ENCODE measurements at regions not wholly inside any gene's neighbourhood (a gene's known extent, or its start where the extent isn't known, plus 50 kb on each side); places are given as distances from the start of the nearest gene placed in this dataset.

DNA sequence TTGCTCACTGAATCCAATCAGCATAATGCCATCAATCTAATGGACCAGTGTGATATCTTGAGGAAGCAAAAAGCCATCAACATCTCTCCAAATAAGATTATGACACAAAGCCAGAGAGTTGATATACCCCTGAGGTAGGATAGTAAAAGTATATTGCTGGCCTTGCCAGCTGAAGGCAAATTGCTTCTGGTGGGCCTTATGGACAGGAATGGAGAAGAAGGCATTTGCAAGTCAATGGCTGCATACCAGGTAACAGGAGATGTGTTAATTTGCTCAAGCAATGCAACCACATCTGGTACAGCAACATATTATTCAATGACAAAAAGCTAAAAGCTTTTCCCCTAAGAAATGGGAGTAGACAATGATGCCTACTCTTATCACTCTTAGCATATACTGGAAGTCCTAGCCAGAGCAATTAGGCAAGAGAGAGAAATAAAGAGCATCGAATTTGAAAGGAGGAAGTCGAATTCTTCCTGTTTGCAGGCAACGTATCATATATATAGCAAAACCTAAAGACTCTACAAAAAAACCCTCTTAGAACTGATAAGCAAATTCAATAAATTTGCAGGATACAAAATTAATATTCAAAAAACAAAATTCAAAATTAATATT lies 216.1 kb upstream of the RASA1 start:
- no peak for DNase-seq (ENCODE audit: low read depth)

- no peak for DNase-seq (ENCODE audit: low read depth)
Observed at GRCh38 chr5:87053146-87053545, 214.5 kb upstream of the RASA1 start.

GRCh38 chr5:87054821-87055220 lies 212.9 kb upstream of the RASA1 start:
- no peak for DNase-seq (ENCODE audit: low read depth)

- no peak for DNase-seq (ENCODE audit: low read depth)
Observed at GRCh38 chr5:87061046-87061445, 206.6 kb upstream of the RASA1 start.

DNA sequence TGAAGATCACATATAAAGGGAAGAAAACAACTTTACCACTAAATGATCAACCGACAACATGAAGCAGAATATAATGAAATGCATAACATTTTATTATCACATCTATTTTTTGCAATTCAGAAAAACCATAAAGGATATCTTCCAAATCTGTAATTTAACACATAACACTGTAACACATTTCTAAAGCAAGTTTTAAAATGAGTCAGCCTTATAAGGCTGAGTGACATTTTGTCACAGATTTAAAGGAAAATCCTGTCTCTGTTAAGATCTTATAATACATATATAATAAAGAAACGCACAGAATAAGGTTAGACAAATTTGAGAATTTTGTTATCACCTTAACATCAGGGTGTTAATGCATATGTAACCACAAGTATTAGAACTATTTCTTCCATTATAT lies 198.4 kb upstream of the RASA1 start:
- no peak for DNase-seq (ENCODE audit: low read depth)

DNA sequence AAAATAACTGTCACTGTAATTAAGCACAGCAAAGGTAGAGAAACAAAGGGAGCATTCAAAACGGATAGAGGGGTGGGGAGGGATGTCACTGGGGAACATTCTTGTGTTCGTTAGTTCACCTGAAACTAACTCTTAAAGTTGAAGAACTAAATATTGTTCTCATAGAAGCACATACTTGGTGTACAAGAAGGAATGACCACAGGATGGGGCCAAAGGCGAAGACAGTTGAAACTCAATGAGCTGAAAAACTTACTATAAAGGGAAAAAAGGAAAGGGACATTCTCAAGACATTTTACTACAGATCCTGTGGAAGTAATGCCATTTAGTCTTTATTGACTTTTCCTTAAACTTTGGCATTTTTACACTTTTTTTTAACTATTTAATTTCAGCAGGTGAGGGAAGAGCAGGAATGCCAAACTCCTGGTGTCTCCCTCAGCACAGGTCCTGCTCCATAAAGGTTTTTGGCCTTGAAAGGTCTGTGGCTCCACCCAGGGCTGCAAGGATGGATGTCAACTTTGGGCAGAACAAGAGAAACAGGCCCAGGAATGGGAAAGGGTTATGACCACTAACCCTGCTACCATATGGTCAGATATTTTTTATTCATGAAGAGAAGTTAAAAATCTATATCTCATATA lies 197.6 kb upstream of the RASA1 start:
- no peak for DNase-seq (ENCODE audit: low read depth)

GRCh38 chr5:87074072-87074471 lies 193.6 kb upstream of the RASA1 start:
- DNase-seq (ENCODE audit: low read depth): no peak

DNA sequence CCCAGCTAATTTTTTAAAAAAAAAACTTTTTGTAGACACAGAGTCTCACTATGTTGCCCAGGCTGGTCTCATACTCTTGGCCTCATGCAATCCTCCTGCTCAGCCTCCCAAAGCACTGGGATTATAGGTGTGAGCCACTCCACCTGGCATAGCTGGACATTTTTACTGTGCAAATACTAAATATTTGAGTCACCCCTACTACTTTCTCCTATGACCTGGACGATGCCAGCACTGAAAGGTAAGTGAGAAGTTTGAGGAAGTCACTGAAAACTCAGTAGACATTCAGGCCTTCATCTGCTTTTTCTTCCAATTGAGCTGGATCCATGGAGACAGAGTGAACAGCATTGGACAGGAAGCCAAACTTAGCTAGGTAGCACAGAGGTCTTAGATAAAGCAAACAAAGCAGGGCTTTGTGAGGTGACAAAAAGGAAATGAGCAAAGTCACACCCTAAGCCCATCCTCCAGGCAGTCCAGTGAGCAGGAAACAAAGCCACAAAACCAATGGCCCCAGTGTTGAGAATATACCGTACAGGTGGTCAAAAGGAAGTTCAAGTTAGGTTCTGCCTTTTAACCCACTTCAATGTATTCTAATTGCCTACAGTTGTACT lies 192.6 kb upstream of the RASA1 start:
- no peak for DNase-seq (ENCODE audit: low read depth)

DNA sequence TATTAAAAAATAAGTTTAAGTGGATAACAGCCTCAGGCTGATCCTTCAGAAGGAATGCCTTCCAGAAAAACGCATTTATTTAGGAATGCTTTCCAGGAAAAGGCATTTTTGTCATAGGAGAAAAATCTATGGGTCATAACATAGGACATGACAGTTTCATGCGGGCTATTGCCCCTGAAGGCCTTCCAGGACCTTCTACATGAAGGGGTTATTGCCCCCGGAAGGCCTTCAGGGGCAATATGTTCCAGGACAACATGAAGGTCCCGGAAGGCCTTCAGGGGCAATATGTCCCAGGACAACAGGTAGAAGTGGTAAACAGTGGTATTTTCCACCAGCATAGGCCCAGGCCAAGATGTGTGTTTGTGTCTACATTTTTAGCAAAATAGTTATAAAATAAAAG lies 191.3 kb upstream of the RASA1 start:
- no peak for DNase-seq (ENCODE audit: low read depth)

DNA sequence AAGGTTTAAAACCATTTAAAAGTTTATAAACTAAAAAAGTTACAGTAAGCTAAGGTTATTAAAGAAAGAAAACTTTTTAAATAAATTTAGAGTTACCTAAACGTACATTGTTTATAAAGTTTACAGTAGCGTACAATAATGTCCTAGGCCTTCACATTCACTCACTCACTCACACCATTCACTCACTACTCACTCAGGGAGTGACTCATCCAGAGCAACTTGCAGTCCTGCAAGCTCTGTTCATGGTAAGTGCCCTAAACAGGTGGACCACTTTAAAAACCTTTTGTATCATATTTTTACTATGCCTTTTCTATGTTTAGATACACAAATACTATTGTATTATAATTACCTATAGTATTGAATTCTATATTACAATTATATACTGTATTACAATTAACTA lies 190.8 kb upstream of the RASA1 start:
- DNase-seq (ENCODE audit: low read depth): no peak

DNA sequence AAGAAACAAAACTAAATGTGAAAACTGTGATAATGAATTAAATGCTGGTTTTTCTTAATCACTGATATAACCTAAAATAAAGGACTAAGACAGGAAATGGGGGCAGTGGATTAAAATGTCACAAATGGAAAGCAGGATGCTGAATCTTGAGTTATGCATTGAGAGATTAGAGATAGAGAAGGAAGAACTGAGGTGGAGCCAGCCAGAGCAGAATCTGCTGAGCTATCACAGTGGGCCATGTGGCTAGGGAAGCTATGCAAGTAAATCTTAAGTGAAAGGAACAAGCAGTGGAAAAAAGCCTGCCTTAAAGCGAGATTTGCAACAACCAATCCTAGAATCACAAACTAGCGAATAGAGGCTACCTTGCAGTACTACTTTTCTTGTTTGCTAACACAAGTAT lies 188.5 kb upstream of the RASA1 start:
- DNase-seq (ENCODE audit: low read depth): no peak

- DNase-seq (ENCODE audit: low read depth): no peak
Observed at GRCh38 chr5:87081016-87081415, 186.7 kb upstream of the RASA1 start.

DNA sequence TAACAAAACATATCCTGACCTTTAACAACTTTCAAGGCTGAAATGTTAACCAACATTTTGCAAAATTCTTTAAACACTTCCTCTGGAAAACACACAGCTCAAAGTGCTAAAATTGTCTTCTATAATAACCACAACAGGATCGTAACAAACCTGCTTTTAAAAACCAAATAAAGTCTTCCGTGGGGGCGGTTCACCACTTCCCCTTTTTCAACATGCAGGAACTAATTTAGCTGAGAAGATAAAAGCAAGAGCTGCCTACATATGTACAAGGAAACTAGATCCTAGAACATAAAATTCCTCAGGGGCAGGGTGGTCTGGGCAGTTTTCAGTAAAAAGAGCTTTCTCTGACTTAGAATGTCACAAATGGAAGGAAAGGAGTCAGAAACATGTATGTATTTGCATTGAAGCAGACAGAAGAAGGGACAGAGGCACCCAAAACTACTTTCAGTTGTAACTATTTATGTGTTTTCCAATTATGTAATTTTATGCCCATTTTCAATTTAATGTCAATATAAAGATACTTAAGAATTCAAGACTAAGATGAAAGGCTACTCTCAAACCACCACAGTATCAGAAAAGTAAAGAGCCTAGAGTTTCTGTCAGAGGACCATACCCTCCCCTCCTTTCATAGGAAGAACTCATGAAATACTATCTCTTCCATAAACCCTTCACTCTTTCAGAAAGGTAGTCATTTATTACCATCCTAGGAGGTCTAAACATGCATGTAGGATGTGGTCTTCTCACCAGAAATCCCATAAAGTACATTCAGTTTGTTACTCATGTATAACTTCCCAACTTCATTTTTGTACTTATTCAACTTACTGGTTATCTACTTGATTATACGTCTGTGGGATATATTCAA lies 185.9 kb upstream of the RASA1 start:
- no peak for DNase-seq (ENCODE audit: low read depth)

DNA sequence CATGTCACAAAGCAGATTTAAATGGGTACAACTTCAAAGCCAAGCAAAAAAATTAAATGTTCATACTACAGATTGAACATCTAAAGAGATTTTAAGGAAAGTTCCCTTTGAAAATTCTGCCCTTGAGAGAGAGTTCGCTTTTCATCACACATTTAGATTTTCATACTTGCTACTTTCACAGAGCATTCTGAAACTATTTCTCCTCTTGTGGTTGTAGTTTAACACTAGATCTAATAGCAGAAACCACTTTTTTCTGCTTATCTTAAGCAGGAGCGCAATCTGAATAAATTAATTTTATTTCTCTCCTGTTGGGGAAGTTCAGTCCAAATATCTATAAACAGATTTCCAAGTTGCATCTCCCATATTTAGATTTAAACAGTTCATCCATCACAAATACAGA lies 173.3 kb upstream of the RASA1 start:
- no peak for DNase-seq (ENCODE audit: low read depth)

- DNase-seq (ENCODE audit: low read depth): no peak
Observed at GRCh38 chr5:87094833-87095232, 172.8 kb upstream of the RASA1 start.

DNA sequence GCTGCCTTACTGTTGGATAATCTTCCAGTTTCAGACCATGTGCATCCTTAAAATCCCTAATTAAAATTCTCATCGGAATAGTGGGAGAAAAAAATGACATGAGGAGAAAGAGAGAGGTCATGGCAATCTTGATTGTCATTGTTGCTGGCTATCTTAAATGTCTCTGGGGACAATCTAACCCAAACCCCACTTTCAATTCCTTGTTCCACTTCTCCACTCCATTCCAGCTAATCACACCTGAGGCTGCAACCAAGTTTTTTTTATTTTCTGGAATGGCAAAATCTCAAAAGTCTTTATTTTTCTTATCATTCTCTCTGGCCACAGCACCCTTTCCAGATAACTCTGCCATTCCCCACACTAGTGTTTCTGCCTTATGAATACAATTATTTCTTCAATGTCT lies 171.9 kb upstream of the RASA1 start:
- DNase-seq (ENCODE audit: low read depth): no peak

DNA sequence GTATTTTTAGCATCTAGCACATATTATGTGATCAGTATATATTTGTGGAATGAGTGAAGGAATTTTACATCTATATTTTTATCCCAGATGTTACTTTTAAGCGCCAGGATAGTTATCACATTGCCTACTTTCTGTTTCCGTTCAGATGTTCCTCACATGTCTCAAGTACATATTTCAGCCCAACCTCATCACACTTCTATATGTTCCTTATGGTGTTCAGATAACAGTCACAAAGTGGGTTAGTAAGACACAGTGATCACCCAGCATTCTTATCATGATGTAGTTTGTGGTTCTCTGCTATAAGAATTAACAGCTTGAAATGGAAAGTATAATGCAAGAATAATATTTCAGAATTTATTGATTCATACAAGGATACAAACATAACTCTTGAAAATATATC lies 170.0 kb upstream of the RASA1 start:
- no peak for DNase-seq (ENCODE audit: low read depth)

- no peak for DNase-seq (ENCODE audit: low read depth)
Observed at GRCh38 chr5:87099291-87099839, 168.3 kb upstream of the RASA1 start.

- no peak for DNase-seq (ENCODE audit: low read depth)
Observed at GRCh38 chr5:87099968-87100367, 167.7 kb upstream of the RASA1 start.

DNA sequence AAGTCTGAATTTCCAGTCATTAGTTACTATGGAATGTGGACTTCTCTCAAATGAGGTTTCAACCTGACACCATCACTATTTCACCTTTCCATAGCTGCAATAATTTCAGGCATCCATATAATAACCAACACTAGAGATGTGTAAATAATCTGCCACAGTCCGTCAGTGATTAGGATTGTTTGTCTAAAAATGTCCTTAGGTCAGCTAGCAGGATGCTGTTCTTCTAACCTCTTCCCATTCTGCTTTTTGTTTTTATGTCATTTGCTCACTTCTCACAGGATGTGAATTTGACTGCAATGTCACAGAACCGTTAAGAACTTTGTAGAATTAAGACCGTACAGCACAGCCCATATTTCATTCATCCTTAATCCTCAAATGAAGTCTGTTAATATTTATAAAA lies 166.4 kb upstream of the RASA1 start:
- DNase-seq (ENCODE audit: low read depth): no peak

DNA sequence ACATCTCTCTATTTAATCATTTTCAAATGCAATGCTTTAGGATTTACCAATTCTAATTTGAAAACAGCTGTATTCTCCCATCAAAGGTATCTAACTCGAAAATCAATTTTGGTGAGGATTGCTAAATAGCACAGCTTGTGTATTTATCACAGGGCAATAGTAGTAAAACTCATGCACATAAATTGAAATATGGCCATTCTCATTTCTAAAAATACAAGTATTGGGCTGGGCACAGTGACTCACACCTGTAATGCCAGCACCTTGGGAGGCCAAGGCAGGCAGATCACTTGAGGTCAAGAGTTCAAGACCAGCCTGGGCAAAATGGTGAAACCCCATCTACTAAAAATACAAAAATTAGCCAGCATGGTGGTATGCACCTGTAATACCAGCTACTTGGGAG lies 164.8 kb upstream of the RASA1 start:
- no peak for DNase-seq (ENCODE audit: low read depth)

DNA sequence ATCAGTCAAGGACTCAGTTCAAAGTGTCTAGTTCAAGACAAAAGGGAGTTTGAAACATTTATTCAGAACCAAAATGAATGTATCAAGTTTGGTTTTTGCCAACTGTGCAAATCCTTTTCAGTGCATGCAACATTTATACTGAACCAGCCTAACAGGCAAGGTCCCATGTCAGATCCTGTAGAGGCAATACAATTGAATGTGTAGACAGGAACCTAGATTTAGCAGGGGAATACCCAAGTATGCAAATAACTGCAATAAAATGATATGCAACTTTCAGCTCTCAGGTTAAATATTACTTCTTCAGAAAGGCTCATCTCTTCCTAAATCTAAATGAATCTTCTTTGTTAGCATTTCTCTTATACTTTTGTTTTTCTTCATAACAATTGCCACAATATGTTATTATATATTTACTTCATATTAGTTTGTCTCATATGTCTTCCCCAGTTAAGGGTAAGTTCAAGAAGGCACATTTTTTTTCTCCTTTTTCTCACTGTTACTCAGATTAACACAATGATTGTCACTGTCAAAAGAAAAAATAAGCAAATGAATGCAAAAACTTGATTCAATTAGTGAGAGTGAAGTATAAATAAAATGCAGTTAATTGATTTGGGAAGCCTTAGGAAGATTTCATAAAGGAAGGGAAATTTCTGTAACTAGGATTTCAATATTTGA lies 163.9 kb upstream of the RASA1 start:
- no peak for DNase-seq (ENCODE audit: low read depth)

Measured in T follicular helper cell (primary cell).